ENCODE measurements at regions not wholly inside any gene's neighbourhood (a gene's known extent, or its start where the extent isn't known, plus 50 kb on each side); places are given as distances from the start of the nearest gene placed in this dataset.

- in situ Hi-C loops (cut with MboI; ENCODE audit: low pct_unique_long_range_greater_than_20kb, low sequenced_read_pairs, unreplicated experiment), result no loop called here
- TF ChIP-seq CTCF (IDR thresholded peaks at IDR 0.05; ENCODE audit: extremely low read depth, insufficient read depth, missing control alignments), result no peak
- DNase-seq (ENCODE audit: low spot score), result no peak
Measured at GRCh38 chr2:67499989-67500388, 102.9 kb downstream of the ETAA1 start.

GRCh38 chr2:67500541-67500940, 103.4 kb downstream of the ETAA1 start:
- no peak for DNase-seq (ENCODE audit: low spot score)
- in situ Hi-C loops (cut with MboI; ENCODE audit: low pct_unique_long_range_greater_than_20kb, low sequenced_read_pairs, unreplicated experiment), result no loop called here
- no peak for TF ChIP-seq CTCF (IDR thresholded peaks at IDR 0.05; ENCODE audit: extremely low read depth, insufficient read depth, missing control alignments)

GRCh38 chr2:67502346-67503065, 105.4 kb downstream of the ETAA1 start:
- DNase-seq (ENCODE audit: low spot score), result no peak
- no peak for TF ChIP-seq CTCF (IDR thresholded peaks at IDR 0.05; ENCODE audit: extremely low read depth, insufficient read depth, missing control alignments)
- in situ Hi-C loops (cut with MboI; ENCODE audit: low pct_unique_long_range_greater_than_20kb, low sequenced_read_pairs, unreplicated experiment), result no loop called here

- no peak for TF ChIP-seq CTCF (IDR thresholded peaks at IDR 0.05; ENCODE audit: extremely low read depth, insufficient read depth, missing control alignments)
- in situ Hi-C loops (cut with MboI; ENCODE audit: low pct_unique_long_range_greater_than_20kb, low sequenced_read_pairs, unreplicated experiment), result no loop called here
- no peak for DNase-seq (ENCODE audit: low spot score)
Measured at GRCh38 chr2:67503066-67503795, 106.1 kb downstream of the ETAA1 start.

GRCh38 chr2:67510745-67511144, 113.6 kb downstream of the ETAA1 start:
- in situ Hi-C loops (cut with MboI; ENCODE audit: low pct_unique_long_range_greater_than_20kb, low sequenced_read_pairs, unreplicated experiment), result no loop called here
- DNase-seq (ENCODE audit: low spot score), result no peak
- TF ChIP-seq CTCF (IDR thresholded peaks at IDR 0.05; ENCODE audit: extremely low read depth, insufficient read depth, missing control alignments), result no peak

GRCh38 chr2:67514515-67514914, 117.4 kb downstream of the ETAA1 start:
- no peak for DNase-seq (ENCODE audit: low spot score)
- TF ChIP-seq CTCF (IDR thresholded peaks at IDR 0.05; ENCODE audit: extremely low read depth, insufficient read depth, missing control alignments), result no peak
- in situ Hi-C loops (cut with MboI; ENCODE audit: low pct_unique_long_range_greater_than_20kb, low sequenced_read_pairs, unreplicated experiment), result no loop called here
